Loucy (cell line): ENCODE measurements at regions not wholly inside any gene's neighbourhood (a gene's known extent, or its start where the extent isn't known, plus 50 kb on each side); places are given as distances from the start of the nearest gene placed in this dataset.

Source experiments
- H2AFZ ChIP-seq: fragments of 200-600 bp; sonication (generic); 2 replicates; pipeline ENCODE4 v1.6.0; 2016; ENCODE audit warnings: antibody characterized with exemption, mild to moderate bottlenecking, low read length, moderate library complexity
- H3F3A ChIP-seq: fragments of 200-600 bp; 2 replicates; pipeline ENCODE4 v1.6.0; 2016; ENCODE audit warnings: antibody characterized with exemption, low read depth, mild to moderate bottlenecking
- H3K27me3 ChIP-seq: fragments of 200-600 bp; sonication (generic); 2 replicates; pipeline ENCODE4 v1.6.1; 2014; ENCODE audit warnings: low read length, mild to moderate bottlenecking; ENCODE audit not compliant: insufficient read depth, poor library complexity, severe bottlenecking
- H3K36me3 ChIP-seq: fragments of 200-600 bp; sonication (generic); 2 replicates; pipeline ENCODE4 v1.6.1; 2016; ENCODE audit warnings: low read length; ENCODE audit not compliant: insufficient read depth
- H3K4me1 ChIP-seq: fragments of 200-600 bp; sonication (generic); 2 replicates; pipeline ENCODE4 v1.5.1; 2014; ENCODE audit warnings: low read length, mild to moderate bottlenecking; ENCODE audit not compliant: insufficient read depth, poor library complexity, severe bottlenecking
- H3K4me2 ChIP-seq: fragments of 200-600 bp; sonication (generic); 2 replicates; pipeline ENCODE4 v1.6.0; 2014; ENCODE audit warnings: antibody characterized with exemption, low read length, low read depth, mild to moderate bottlenecking; ENCODE audit not compliant: poor library complexity, severe bottlenecking
- H3K4me3 ChIP-seq: fragments of 200-600 bp; sonication (generic); 2 replicates; pipeline ENCODE4 v1.5.1; 2014; ENCODE audit warnings: low read length, mild to moderate bottlenecking, mixed read lengths; ENCODE audit not compliant: poor library complexity, severe bottlenecking
- H3K79me2 ChIP-seq: fragments of 200-600 bp; sonication (generic); 2 replicates; pipeline ENCODE4 v1.6.1; 2014; ENCODE audit warnings: low read length; ENCODE audit not compliant: insufficient read depth
- H3K9ac ChIP-seq: fragments of 200-600 bp; sonication (generic); 2 replicates; pipeline ENCODE4 v1.6.0; 2014; ENCODE audit warnings: mild to moderate bottlenecking, low read depth, low read length, moderate library complexity; ENCODE audit not compliant: poor library complexity, severe bottlenecking
- H3K9me2 ChIP-seq: fragments of 200-600 bp; sonication (generic); replicated peaks from 2 replicates; pipeline ENCODE4 v1.6.1; 2016; ENCODE audit warnings: low read depth, low read length, mixed read lengths
- H3K9me3 ChIP-seq: fragments of 200-600 bp; sonication (generic); 2 replicates; pipeline ENCODE4 v1.6.1; 2014; ENCODE audit warnings: mild to moderate bottlenecking, antibody characterized with exemption, low read length, low read depth; ENCODE audit not compliant: insufficient read depth
- H4K20me1 ChIP-seq: fragments of 200-600 bp; sonication (generic); 2 replicates; pipeline ENCODE4 v1.6.0; 2014; ENCODE audit warnings: antibody characterized with exemption, low read length, mild to moderate bottlenecking; ENCODE audit not compliant: insufficient read depth, poor library complexity, severe bottlenecking
- CTCF ChIP-seq: fragments of 200-600 bp; sonication (generic); conservative IDR thresholded peaks from 2 replicates; pipeline ENCODE4 v1.5.1; 2014; ENCODE audit warnings: mild to moderate bottlenecking, antibody characterized with exemption, low read length
- EZH2phosphoT487 ChIP-seq: fragments of 200-600 bp; IDR thresholded peaks from 2 replicates; pipeline ENCODE4 v1.6.1; 2018; ENCODE audit warnings: antibody characterized with exemption, mild to moderate bottlenecking, moderate library complexity, borderline replicate concordance

DNA sequence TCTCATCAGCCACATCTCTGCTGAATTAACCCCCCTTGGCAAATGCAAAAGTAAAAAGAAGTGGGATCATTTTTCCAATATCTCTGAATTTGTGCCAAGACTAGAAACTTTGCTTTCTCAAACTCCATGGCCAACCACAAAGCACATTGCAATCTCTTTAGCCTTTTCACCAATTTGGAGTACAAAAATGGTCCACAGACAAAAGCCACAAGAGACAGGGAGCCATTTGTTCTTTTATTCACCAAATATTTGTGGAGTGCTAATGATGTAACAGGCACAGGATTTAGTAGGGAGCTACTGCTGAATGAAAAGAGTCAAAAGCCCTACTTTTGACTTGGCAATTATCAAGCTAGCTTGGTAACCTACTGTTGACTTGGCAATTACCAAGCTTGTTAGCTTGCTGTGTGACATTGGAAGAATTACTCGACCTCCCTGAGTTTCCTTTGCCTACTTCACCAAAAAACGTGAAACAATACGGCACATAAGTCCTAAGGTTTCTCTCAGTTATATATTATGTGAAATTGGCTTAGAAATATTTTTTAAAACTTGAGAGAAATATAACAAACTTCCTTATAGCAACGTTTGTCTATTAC is 97.1 kb upstream of the KLF3 start:
- Histone ChIP-seq H3K36me3 (no peaks in the 10 kb centered on the region), H4K20me1 (no peaks in the 10 kb centered on the region), H3K9me2 (no peaks in the 10 kb centered on the region), H3K4me2 (no peak overlapping the region), H3K79me2 (no peaks in the 10 kb centered on the region), H2AFZ (no peak overlapping the region), H3K9me3 (no peaks in the 10 kb centered on the region), H3F3A (no peaks in the 10 kb centered on the region), H3K27me3 (no peaks in the 10 kb centered on the region), H3K9ac (no peak overlapping the region), H3K4me1 (no peaks in the 10 kb centered on the region), H3K4me3 (no peak overlapping the region)
- no peak for TF ChIP-seq CTCF
- TF ChIP-seq EZH2phosphoT487: no peak

DNA sequence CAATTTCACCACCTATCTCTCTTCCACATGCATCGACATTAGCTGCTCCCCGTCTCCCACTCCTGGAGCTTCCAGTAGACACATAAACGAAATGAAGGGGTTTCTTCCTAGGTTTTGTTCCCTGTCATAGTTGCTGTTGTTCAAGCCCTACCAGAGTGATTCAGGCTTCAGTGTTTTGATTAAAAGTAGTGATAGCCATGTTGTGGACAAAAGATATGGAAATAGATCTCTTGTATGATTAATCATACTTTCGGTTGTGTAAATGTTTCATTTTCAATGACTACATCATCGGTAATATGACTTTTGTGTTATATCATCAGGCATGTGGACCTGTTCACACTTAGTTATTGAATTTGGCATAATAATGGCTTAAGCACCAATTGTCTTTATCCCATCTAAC is 96.5 kb upstream of the KLF3 start:
- Histone ChIP-seq H3K9ac (no peak overlapping the region), H3K4me2 (no peak overlapping the region), H3K4me3 (no peak overlapping the region), H3K36me3 (no peaks in the 10 kb centered on the region), H3K79me2 (no peaks in the 10 kb centered on the region), H3K27me3 (no peaks in the 10 kb centered on the region), H4K20me1 (no peaks in the 10 kb centered on the region), H2AFZ (no peak overlapping the region), H3K9me2 (no peaks in the 10 kb centered on the region), H3F3A (no peaks in the 10 kb centered on the region), H3K9me3 (no peaks in the 10 kb centered on the region), H3K4me1 (no peaks in the 10 kb centered on the region)
- TF ChIP-seq CTCF (no peak), EZH2phosphoT487 (no peak)

DNA sequence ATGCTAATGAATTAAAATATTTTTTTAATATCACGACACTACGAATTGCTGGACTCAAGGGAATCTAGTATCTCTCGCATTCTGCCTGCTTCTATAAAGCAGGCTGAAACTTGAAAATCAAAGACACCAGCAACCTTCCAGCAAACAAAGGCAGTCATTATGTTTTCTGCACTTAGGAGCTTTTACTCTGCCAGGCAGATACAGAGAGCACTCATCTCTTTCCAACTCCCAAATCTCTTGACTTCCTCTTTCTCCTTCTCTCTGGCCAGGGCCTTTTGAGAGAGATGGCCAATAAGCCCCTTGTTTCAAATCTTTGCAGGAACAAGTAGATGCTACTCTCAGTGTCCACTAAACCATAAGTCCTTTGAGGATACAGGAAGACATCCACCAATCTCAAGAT is 95.2 kb upstream of the KLF3 start:
- no peaks in the 10 kb centered on the region for H3K79me2 ChIP-seq
- H3K27me3 ChIP-seq: no peaks in the 10 kb centered on the region
- no peak overlapping the region for H2AFZ ChIP-seq
- H3K4me3 ChIP-seq: no peak overlapping the region
- no peak overlapping the region for H3K9ac ChIP-seq
- H4K20me1 ChIP-seq: no peaks in the 10 kb centered on the region
- no peaks in the 10 kb centered on the region for H3K36me3 ChIP-seq
- no peaks in the 10 kb centered on the region for H3K4me1 ChIP-seq
- H3F3A ChIP-seq: no peaks in the 10 kb centered on the region
- H3K9me2 ChIP-seq: no peaks in the 10 kb centered on the region
- H3K4me2 ChIP-seq: no peak overlapping the region
- H3K9me3 ChIP-seq: no peaks in the 10 kb centered on the region
- TF ChIP-seq CTCF (no peak), EZH2phosphoT487 (no peak)
